ENCODE measurements at regions not wholly inside any gene's neighbourhood (a gene's known extent, or its start where the extent isn't known, plus 50 kb on each side); places are given as distances from the start of the nearest gene placed in this dataset.

DNA sequence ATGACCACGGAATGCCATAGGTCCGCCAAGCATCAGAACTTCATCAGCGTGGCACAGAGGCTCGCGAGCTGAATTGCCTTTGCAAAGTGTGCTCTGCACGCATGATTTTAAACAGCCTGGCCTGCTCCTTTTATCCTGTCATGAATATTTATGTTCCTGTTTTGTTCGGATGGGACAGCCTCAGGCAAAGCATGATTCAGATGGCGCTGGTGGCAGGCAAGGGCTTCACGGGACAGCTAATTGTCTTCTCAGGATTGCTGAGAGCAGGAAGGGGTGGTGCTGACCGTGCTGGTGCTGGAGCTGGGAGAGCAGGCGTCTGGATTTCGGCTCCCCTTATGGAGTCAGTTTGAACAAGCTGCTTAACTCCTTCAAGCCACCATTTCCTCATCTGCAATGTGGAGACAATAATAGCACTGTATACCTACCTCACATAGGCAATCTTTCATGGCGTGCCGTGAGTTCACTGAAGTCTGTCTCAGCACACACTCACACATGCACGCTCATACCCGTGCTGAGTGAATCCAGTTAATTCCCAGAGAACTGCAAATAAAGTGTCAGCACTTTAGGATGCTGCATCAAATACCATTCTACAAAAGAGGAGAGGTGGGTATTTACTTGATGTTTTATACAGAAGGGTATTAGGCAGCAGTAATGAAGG is 79.7 kb upstream of the APCDD1 start:
- TF ChIP-seq EZH2phosphoT487 (IDR thresholded peaks at IDR 0.05; ENCODE audit: low read depth, severe bottlenecking, unreplicated experiment) (no peak), CTCF (IDR thresholded peaks at IDR 0.05; ENCODE audit: poor library complexity) (no peak), EZH2 (IDR thresholded peaks at IDR 0.05; ENCODE audit: borderline replicate concordance) (no peak)

Measured in hepatocyte (in vitro differentiated cells).